B cell (primary cell): ENCODE measurements at regions not wholly inside any gene's neighbourhood (a gene's known extent, or its start where the extent isn't known, plus 50 kb on each side); places are given as distances from the start of the nearest gene placed in this dataset.

Experiments
- EZH2 ChIP-seq: IDR thresholded peaks from 2 replicates; pipeline ENCODE4 v1.6.1; 2012; ENCODE audit warnings: borderline replicate concordance, low read depth, mild to moderate bottlenecking, moderate library complexity, low read length; ENCODE audit not compliant: insufficient read depth, poor library complexity, severe bottlenecking
- TF ChIP-seq, protein P1 (sequence below): fragments of 200-600 bp; IDR thresholded peaks from one replicate; pipeline ENCODE4 v1.8.0; 2022; ENCODE audit warnings: antibody characterized with exemption, mild to moderate bottlenecking

DNA sequence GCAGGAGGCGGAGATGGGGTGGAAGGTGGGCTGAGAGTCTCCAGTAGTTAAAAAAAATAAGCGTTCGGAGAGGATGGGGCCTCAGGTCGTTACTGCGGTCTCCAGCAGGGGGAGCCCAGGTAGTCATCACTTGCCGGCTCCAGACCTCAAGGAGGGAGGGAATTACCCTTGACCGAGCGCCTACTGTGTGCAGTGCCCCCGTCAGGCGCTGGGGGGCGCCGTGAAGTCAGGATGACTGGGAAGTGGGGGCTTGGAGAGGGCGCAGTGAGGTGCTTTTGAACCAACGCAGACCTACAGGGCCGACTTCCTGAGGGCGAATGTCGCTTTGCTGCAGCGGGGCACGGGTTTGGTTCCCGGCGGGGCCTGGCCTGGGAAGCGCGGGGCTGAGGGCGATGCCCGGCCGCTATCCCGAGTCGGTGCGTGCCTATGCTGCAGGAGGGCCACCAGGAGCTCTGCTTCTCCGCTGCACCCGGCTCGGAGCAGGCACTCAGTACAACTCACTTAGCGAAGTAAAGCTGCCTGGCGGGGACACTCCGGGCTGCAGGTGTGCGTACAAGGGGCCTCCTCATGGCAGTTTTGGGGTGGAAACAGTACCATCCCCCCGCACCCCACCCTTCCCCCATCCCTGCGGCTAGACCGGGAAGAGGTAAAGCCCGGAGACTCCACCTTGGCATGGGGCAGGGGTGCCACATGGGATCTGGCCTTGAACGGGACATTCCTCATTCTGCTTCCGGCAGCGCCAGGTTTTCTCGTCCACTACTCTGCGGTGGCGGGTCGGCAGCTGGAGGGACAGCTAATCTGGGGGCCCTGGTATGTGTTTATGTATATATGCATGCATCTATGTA lies 79.8 kb downstream of the RHCG start:
- TF ChIP-seq, protein P1, sequence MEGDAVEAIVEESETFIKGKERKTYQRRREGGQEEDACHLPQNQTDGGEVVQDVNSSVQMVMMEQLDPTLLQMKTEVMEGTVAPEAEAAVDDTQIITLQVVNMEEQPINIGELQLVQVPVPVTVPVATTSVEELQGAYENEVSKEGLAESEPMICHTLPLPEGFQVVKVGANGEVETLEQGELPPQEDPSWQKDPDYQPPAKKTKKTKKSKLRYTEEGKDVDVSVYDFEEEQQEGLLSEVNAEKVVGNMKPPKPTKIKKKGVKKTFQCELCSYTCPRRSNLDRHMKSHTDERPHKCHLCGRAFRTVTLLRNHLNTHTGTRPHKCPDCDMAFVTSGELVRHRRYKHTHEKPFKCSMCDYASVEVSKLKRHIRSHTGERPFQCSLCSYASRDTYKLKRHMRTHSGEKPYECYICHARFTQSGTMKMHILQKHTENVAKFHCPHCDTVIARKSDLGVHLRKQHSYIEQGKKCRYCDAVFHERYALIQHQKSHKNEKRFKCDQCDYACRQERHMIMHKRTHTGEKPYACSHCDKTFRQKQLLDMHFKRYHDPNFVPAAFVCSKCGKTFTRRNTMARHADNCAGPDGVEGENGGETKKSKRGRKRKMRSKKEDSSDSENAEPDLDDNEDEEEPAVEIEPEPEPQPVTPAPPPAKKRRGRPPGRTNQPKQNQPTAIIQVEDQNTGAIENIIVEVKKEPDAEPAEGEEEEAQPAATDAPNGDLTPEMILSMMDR: peak; percentile 94
- TF ChIP-seq EZH2: no peak
